Activated T-helper 17 cell treated with anti-CD3 and anti-CD28 coated beads, Interleukin-2, amount 50 U/mL, for 72 hours (primary cell): ENCODE measurements at regions not wholly inside any gene's neighbourhood (a gene's known extent, or its start where the extent isn't known, plus 50 kb on each side); places are given as distances from the start of the nearest gene placed in this dataset.

Source experiments
- ATAC-seq: fragments of 150-1000 bp; cut with Tn5 transposase; replicated peaks from 2 replicates; pipeline ENCODE4 v1.10.0; 2021; ENCODE audit warnings: mild to moderate bottlenecking, moderate library complexity
- H3K27ac Mint-ChIP-seq: one replicate; pipeline ENCODE4 v1.8.0; 2022; ENCODE audit warnings: mixed read lengths
- H3K27me3 Mint-ChIP-seq: one replicate; pipeline ENCODE4 v1.8.0; 2022; ENCODE audit warnings: mixed read lengths
- H3K36me3 Mint-ChIP-seq: one replicate; pipeline ENCODE4 v1.8.0; 2022; ENCODE audit warnings: low read depth, mild to moderate bottlenecking, mixed read lengths
- H3K4me1 Mint-ChIP-seq: one replicate; pipeline ENCODE4 v1.8.0; 2022; ENCODE audit warnings: mixed read lengths
- H3K4me3 Mint-ChIP-seq: one replicate; pipeline ENCODE4 v1.8.0; 2022; ENCODE audit warnings: mild to moderate bottlenecking, mixed read lengths
- H3K9me3 Mint-ChIP-seq: one replicate; pipeline ENCODE4 v1.8.0; 2022; ENCODE audit warnings: mixed read lengths

DNA sequence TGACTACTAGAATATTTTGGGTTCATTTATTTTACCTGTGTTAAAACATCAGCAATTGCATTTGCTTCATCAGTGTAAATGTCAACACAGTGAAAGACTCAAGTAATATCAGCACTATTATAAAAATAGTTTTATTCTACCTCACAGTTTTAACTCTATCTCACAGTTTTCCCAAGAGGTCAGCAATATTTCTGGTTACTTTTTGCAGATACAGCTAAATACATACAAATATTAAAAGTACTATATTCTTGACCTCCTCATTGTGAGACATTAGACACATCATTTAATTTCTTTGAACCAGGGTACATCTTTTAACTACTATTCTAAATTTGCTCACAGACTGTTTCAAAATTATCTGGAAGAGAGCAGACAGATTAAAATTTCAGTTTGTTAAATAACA lies 321.7 kb upstream of the OR4E1 start:
- H3K9me3 Mint-ChIP-seq = no peaks in the 10 kb centered on the region
- no peak overlapping the region for H3K27ac Mint-ChIP-seq
- H3K4me1 Mint-ChIP-seq = no peaks in the 10 kb centered on the region
- peak overlapping the region; percentile 88 for H3K4me3 Mint-ChIP-seq
- no peaks in the 10 kb centered on the region for H3K27me3 Mint-ChIP-seq
- H3K36me3 Mint-ChIP-seq = peaks cover 16% of the 10 kb centered on the region
- ATAC-seq = no peak

DNA sequence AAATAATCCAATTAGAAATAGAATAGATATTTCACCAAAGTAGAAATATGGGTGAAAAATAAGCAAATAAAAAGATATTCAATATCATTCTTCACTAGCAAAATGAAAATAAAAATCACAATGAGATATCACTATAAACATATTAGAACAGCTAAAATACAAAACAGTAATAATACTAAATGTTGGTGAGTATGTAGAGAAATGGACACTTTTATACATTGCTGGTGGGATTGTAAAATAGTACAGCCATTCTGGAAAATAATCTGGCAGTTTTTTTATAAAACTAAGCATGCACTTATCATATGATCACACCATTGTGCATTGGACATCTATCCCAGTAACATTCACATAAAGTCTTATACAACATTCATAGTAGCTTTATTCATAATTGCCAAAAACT lies 320.2 kb upstream of the OR4E1 start:
- no peaks in the 10 kb centered on the region for H3K9me3 Mint-ChIP-seq
- peak overlapping the region; percentile 46 for H3K4me3 Mint-ChIP-seq
- H3K27ac Mint-ChIP-seq = no peak overlapping the region
- peaks cover 10% of the 10 kb centered on the region for H3K36me3 Mint-ChIP-seq
- no peak for ATAC-seq
- no peaks in the 10 kb centered on the region for H3K4me1 Mint-ChIP-seq
- no peaks in the 10 kb centered on the region for H3K27me3 Mint-ChIP-seq

- H3K27ac Mint-ChIP-seq = no peak overlapping the region
These were observed 319.5 kb upstream of the OR4E1 start for GRCh38 chr14:21993070-21993469.

GRCh38 chr14:21991130-21991529 lies 317.5 kb upstream of the OR4E1 start:
- Mint-ChIP-seq H3K27ac (no peak overlapping the region), H3K4me3 (peak overlapping the region; percentile 65), H3K36me3 (no peaks in the 10 kb centered on the region), H3K27me3 (no peaks in the 10 kb centered on the region), H3K4me1 (no peaks in the 10 kb centered on the region), H3K9me3 (no peaks in the 10 kb centered on the region)
- no peak for ATAC-seq

More at GRCh38 chr14:21993070-21993469, 319.5 kb upstream of the OR4E1 start:
- Mint-ChIP-seq H3K4me3 (peak overlapping the region; percentile 65), H3K27me3 (no peaks in the 10 kb centered on the region), H3K4me1 (no peaks in the 10 kb centered on the region), H3K36me3 (peaks cover 9% of the 10 kb centered on the region), H3K9me3 (no peaks in the 10 kb centered on the region)
- no peak for ATAC-seq

GRCh38 chr14:21990116-21990515 lies 316.5 kb upstream of the OR4E1 start:
- H3K27me3 Mint-ChIP-seq = no peaks in the 10 kb centered on the region
- H3K4me1 Mint-ChIP-seq = no peaks in the 10 kb centered on the region
- H3K27ac Mint-ChIP-seq = no peak overlapping the region
- ATAC-seq = peak; percentile 11
- peak overlapping the region; percentile 65 for H3K4me3 Mint-ChIP-seq
- no peaks in the 10 kb centered on the region for H3K36me3 Mint-ChIP-seq
- no peaks in the 10 kb centered on the region for H3K9me3 Mint-ChIP-seq

GRCh38 chr14:21989090-21989489 lies 315.5 kb upstream of the OR4E1 start:
- Mint-ChIP-seq H3K27me3 (no peaks in the 10 kb centered on the region), H3K4me1 (no peaks in the 10 kb centered on the region)

DNA sequence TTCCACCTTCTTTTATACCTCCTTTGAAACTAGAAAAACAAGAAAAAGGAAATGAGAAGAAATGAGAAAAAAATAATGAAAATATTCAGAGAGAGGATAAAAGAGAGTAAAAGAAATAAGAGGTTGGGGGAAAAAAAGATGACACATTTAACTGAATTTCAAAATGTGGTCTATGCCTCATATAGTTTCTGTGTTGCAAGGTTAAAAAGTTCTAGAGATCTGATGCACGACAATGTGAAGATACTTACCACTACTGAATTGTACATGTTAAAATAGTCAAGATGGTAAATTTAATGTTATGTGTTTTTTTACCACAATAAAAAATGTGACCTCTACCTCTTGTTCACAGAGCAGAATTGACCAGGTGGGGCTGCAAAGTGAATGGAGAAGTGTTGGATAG lies 314.8 kb upstream of the OR4E1 start:
- Mint-ChIP-seq H3K36me3 (no peaks in the 10 kb centered on the region), H3K9me3 (no peaks in the 10 kb centered on the region), H3K27me3 (no peaks in the 10 kb centered on the region), H3K4me1 (no peaks in the 10 kb centered on the region), H3K4me3 (peak overlapping the region; percentile 69), H3K27ac (peak overlapping the region; percentile 85)
- peak; percentile 77 for ATAC-seq

More at GRCh38 chr14:21989090-21989489, 315.5 kb upstream of the OR4E1 start:
- Mint-ChIP-seq H3K27ac (no peak overlapping the region), H3K4me3 (peak overlapping the region; percentile 69), H3K9me3 (no peaks in the 10 kb centered on the region), H3K36me3 (no peaks in the 10 kb centered on the region)
- ATAC-seq = no peak

DNA sequence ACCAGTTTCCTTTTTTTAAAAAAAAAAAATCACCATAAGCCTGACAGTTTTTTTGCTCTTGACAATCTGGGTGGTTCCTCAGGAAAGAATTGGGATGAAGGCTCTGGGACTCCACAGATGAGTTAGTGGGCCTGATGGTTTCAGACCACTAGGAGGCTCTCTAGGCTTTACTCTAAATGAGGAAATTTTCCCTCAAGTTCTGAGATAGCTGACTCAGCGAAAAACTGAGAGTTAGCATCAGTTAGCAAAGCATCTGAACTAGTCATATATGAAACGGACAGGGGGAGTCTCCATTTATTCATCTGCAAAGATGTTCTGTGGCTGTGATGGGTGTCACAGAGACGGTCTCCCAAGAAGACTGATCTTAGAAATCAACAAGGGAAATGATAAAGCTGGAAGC lies 314.3 kb upstream of the OR4E1 start:
- Mint-ChIP-seq H3K27me3 (no peaks in the 10 kb centered on the region), H3K4me1 (no peaks in the 10 kb centered on the region), H3K4me3 (peak overlapping the region; percentile 69), H3K9me3 (no peaks in the 10 kb centered on the region), H3K36me3 (no peaks in the 10 kb centered on the region), H3K27ac (peak overlapping the region; percentile 85)
- ATAC-seq = peak; percentile 84

DNA sequence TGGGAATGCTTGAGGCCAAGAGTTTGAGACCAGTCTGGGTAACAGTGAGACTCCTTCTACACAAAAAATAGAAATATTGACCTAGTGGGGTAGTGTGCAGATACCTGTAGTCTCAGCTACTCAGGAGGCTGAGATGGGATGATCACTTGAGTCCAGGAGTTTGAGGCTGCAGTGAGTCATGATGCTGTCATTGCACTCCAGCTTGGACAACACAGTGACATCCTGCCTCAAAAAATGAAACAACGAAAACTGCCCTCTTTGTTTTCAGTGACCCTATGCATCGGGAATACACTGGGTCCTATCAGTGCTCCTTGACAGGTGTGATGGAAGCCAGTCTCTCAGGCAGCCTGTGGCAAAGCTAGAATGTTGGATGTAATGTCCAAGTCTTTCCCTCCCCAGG lies 311.5 kb upstream of the OR4E1 start:
- H3K4me1 Mint-ChIP-seq = no peaks in the 10 kb centered on the region
- H3K27ac Mint-ChIP-seq = no peak overlapping the region
- H3K27me3 Mint-ChIP-seq = no peaks in the 10 kb centered on the region
- no peaks in the 10 kb centered on the region for H3K36me3 Mint-ChIP-seq
- no peaks in the 10 kb centered on the region for H3K9me3 Mint-ChIP-seq
- ATAC-seq = peak; percentile 22
- H3K4me3 Mint-ChIP-seq = no peak overlapping the region

DNA sequence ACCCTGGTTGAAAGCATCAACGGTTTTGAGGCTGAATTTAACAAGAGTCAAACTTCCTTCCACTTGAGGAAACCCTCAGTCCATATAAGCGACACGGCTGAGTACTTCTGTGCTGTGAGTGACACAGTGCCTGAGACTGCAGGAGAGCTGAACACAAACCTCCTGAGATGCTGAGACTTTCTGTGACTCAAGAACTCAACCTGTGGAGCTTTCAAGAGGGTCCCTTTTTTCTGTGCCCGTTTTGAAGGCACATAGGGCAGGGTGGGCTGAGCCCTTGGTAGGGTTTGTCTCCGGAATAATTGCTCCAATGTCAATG lies 305.3 kb upstream of the OR4E1 start:
- ATAC-seq = peak; percentile 56
- Mint-ChIP-seq H3K36me3 (no peaks in the 10 kb centered on the region), H3K4me3 (peak overlapping the region; percentile 70), H3K27me3 (no peaks in the 10 kb centered on the region), H3K27ac (no peak overlapping the region), H3K4me1 (no peaks in the 10 kb centered on the region), H3K9me3 (no peaks in the 10 kb centered on the region)

GRCh38 chr14:21978184-21978998 lies 304.8 kb upstream of the OR4E1 start:
- ATAC-seq = peak; percentile 83
- no peaks in the 10 kb centered on the region for H3K36me3 Mint-ChIP-seq
- no peaks in the 10 kb centered on the region for H3K9me3 Mint-ChIP-seq
- H3K4me3 Mint-ChIP-seq = peak overlapping the region; percentile 70
- no peaks in the 10 kb centered on the region for H3K27me3 Mint-ChIP-seq
- no peak overlapping the region for H3K27ac Mint-ChIP-seq
- no peaks in the 10 kb centered on the region for H3K4me1 Mint-ChIP-seq

GRCh38 chr14:21974741-21975140 lies 301.1 kb upstream of the OR4E1 start:
- H3K27ac Mint-ChIP-seq = no peak overlapping the region
- no peaks in the 10 kb centered on the region for H3K9me3 Mint-ChIP-seq
- no peaks in the 10 kb centered on the region for H3K36me3 Mint-ChIP-seq
- H3K4me1 Mint-ChIP-seq = no peaks in the 10 kb centered on the region
- H3K27me3 Mint-ChIP-seq = no peaks in the 10 kb centered on the region
- H3K4me3 Mint-ChIP-seq = peak overlapping the region; percentile 70
- no peak for ATAC-seq

GRCh38 chr14:21965042-21965441 lies 291.4 kb upstream of the OR4E1 start:
- H3K9me3 Mint-ChIP-seq = no peaks in the 10 kb centered on the region
- peak overlapping the region; percentile 70 for H3K4me3 Mint-ChIP-seq
- no peaks in the 10 kb centered on the region for H3K27me3 Mint-ChIP-seq
- peak overlapping the region; percentile 12 for H3K27ac Mint-ChIP-seq
- peak; percentile 83 for ATAC-seq
- H3K36me3 Mint-ChIP-seq = no peaks in the 10 kb centered on the region
- H3K4me1 Mint-ChIP-seq = peaks cover 6% of the 10 kb centered on the region

DNA sequence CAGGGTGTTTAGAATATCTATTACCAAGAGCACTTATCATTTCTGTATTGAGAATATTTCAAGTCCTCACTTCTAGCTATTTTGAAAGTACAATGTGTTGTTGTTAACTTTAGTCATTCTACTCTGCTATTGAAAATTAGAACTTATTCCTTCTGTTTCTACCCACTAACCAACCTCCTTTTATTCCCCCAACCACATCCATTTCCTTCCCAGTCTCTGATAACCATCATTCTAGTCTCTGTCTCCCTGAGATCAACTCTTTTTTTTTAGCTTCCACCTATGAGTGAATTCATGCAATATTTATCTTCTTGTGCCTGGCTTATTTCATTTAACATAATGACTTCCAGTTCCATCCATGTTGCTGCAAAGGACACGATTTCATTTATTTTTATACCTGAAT lies 290.6 kb upstream of the OR4E1 start:
- no peak for ATAC-seq
- Mint-ChIP-seq H3K9me3 (no peaks in the 10 kb centered on the region), H3K27me3 (no peaks in the 10 kb centered on the region), H3K27ac (no peak overlapping the region), H3K4me1 (peaks cover 6% of the 10 kb centered on the region), H3K4me3 (peak overlapping the region; percentile 70), H3K36me3 (no peaks in the 10 kb centered on the region)

DNA sequence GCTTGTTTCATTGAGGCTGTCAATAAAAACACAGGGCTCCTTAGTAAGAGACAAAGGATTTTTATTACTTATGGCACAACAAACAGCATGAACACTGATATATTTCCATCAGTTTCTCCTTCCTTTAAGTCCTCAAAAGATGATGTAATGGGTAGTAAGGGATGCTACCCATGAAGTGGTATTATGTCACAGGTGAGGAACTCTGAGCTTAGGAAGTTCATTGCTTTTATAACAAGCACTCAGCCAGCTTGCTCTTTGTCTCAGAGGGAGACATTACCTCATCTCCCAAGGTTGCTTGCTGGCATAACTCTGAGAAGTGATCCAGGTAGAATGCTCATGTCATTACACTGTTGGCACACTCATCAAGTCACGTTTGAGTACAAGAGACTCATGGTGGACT lies 287.0 kb upstream of the OR4E1 start:
- H3K4me3 Mint-ChIP-seq = no peak overlapping the region
- H3K27me3 Mint-ChIP-seq = no peaks in the 10 kb centered on the region
- H3K27ac Mint-ChIP-seq = no peak overlapping the region
- H3K9me3 Mint-ChIP-seq = no peaks in the 10 kb centered on the region
- no peak for ATAC-seq
- H3K36me3 Mint-ChIP-seq = no peaks in the 10 kb centered on the region
- H3K4me1 Mint-ChIP-seq = peaks cover 6% of the 10 kb centered on the region
